HG02870 (cell line): ENCODE measurements at regions not wholly inside any gene's neighbourhood (a gene's known extent, or its start where the extent isn't known, plus 50 kb on each side); places are given as distances from the start of the nearest gene placed in this dataset.
"Not testable (repeated sequence)": the region's sequence is repeated elsewhere in the genome, so short reads cannot be mapped to it uniquely, and the experiment has no call there.

Experiments used
- ATAC-seq: cut with Tn5 transposase; IDR thresholded peaks from one replicate; pipeline ENCODE4 v1.9.1; 2021; ENCODE audit warnings: mild to moderate bottlenecking, moderate library complexity; ENCODE audit not compliant: unreplicated experiment

DNA sequence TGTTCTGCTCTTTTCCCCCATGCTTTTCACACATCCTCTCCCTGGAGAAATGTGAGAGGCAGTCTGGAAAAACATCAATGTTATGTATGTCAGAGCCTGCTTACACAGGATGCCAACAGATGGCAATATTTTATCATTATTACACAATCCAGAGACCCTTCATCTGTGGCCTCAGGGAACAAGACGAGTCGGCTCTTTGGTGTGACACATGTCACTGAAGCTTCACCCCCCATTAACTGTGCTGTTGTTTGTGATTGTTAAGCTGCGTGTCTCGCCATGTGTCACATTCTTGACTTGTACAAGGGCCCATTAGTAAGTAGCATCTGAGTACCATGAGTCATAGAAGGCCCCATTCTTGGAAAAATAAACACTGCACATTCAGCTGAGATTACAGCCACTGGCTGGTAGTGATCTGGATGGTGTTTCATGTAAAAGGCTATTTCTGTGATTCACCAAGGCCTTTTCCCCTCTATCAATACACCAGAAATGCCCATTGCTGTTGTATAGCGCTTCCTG is 682.1 kb upstream of the SOX9 start:
- no peak for ATAC-seq

DNA sequence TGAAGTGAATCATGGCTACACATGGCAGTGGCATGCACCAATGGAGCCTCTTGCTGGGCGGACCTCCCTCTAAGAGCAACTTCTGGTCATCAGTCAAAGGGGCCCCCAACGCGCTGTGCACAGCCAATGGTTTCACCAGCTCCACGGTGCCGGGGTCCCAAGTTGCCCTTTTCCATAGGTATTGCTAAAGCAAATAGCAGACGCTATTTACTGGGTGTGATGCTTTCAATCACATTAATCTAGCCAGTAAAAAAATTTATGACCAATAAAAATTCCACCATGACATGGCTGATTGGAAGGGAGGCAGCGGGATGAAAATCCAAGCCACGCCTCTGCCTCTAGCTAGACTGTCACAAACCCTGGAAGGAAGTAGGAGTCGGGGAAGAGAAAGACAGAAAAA is 680.3 kb upstream of the SOX9 start:
- no peak for ATAC-seq

DNA sequence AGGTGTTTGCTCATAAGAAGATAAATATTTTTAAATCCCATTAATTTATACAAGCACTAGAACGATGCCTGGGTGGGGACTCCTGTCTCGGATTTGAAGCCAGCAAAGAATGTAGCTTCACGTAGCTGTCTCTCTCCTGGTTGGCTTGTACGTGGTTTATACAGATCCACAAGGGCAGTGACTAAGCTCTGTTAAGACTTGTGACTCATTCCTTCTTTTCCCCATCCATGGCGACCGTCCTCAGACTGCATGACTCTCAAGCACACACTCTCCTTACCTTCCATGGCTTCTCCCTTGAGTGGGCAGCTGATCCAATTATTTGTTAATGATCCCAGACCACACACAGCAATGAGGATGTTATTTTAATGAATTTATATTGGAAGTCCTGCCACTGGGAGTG is 679.7 kb upstream of the SOX9 start:
- no peak for ATAC-seq

DNA sequence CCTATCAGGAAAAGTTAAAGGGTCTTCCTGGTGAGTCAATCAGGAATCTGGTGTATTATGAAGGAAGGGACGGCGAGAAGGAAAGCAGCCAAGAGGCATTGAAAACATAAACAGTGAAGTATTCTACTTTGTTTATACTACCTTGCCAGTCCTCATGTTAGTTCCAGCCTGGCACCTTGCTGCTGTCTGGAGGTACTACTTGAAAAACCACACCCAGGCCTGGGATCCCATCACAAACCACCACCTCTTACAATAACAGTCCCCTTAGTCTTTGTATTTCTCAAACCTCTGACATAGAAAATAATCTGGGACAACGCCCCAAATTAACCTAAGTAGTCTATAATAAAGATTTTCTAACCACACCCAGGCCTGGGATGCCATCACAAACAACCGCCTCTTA is 676.7 kb upstream of the SOX9 start:
- no peak for ATAC-seq

DNA sequence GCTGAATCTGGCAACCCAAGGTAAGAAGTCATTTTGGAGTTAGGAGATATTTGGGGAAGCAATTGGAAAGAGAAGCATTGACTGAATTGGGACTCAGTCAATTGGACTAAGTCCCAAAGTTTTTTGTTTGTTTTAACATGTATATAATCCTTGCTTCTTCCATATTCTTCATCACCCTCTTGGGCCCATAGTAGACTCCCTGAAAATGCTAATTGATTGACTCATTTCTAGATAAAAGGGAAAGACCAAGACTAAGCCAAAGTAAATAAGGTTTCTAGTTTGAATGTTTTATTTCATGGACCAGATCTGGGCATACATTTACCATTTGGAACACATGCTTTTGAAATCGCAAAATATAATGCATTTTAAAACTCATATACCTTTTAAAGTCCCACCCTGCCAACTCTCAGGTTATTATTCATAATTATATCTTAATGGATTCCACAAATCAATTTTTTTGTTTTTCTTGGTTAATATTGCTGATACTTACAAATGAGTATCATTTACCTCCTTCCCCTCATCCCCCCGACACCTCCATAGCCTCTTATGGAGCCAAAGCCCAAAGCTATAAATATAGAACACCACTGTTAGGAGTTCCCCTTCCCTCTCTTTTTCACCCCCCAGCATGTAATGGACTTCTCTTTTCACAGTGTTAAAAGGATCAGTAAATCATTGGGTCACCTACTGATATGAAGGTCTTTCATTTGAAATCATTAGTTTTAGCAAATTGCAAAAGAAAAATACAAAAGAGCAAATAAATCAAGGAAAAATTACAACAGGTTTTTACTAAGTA is 674.0 kb upstream of the SOX9 start:
- no peak for ATAC-seq

DNA sequence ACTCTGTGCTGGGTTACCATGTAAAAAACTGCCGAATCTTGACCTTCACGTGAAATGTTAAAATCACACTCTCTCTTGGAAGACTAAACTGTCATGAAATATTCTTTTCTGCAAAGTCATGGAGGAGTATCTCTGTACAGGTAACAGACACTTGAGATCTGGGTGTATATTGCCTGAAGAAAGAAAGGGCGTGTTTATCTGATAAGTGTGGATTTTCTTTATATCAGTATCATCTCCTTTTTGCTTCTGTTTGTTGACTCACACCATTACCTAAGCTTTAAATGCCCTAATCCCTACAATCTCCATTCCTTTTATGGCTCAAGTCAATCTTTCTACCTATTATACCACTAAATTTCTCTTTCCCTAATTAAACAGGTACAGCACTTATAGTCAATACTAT is 673.2 kb upstream of the SOX9 start:
- no peak for ATAC-seq

DNA sequence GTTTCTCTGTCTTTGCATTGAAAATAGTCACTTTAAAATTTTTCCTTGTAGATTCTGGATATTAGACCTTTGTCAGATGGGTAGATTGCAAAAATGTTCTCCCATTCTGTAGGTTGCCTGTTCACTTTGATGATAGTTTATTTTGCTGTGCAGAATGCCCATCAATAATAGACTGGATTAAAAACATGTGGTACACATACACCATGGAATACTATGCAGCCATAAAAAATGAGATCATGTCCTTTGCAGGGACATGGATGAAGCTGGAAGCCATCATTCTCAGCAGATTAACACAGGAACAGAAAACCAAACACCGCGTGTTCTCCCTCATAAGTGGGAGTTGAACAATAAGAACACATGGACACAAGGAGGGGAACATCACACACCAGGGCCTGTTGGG is 670.2 kb upstream of the SOX9 start:
- ATAC-seq: not testable (repeated sequence)

DNA sequence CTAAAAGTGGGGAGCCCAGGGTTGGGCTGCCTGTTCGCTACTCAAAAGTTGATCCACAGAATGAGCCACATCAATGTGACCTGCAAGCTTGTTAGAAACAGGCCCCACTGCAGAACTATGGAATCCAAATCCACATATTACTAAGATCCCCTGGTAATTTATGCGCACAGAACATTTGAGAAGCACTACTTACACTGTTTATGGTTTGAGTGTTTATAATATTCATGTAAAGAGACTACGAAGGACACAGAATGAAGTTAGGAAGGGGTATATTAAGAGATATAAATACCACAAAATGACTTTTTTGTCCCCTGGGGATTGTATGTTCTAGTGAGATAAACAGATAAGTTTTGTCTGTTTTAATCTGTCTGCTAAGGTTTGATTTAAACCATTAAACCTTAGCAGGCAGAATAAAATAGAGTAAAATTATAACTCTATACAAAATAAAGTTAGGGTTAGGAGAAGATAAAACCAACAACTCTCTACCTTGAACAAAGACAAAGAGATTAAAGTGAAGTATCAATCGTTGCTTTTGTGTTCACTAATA is 666.9 kb upstream of the SOX9 start:
- no peak for ATAC-seq

DNA sequence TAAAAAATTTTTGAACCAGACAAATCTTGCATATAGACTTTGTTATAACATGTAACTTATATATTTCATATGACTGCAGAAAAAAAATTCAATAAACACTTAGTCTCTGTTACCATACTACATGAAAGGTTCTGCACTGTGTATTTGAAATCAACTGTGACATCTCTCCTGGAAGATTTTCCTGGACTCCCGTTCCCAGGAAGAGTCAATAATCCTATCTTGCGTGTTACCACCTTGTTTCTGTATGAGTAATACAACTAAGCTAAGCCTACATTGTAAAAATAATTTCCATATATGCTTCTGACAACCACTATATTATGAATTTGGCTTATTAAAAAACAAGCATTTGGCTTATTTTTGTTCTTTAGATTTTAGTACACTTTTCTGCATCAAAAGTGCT is 665.6 kb upstream of the SOX9 start:
- ATAC-seq: no peak

DNA sequence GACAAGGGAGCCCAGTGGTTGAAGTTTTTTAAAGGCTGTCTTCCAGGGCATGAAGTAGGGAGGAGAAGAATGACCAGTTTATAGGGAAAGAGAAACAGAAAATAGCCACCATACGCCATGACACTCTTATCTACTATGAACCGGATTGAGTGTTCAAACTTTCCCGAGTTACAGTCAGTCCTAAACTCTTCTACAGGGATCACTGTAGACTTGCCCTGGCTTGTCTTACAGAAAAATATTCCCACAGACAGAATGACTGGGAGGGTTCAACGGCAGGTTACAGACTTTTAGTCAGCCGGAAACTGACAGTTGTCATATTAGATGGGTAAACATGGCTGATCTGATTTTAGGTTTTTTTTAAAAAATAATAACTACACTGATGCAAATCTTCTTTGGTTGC is 662.5 kb upstream of the SOX9 start:
- ATAC-seq: no peak

DNA sequence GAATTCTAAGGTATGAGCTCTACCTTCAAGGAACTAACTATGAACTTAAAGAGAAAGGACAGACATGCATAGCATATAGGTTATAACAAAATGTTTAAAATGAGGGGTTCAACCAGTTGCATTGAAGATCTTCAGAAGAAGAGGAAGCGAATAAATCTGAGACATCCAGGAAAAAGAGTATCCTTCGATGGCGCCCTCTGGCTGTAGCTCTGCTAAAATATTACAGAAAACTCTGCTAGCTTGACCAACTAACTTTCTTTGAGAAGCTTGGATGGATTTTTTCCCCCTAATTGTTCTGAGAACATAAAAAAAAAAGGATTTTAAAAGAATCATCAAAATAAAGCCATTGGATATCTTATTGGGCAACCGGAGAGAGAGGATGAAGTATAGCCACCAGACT is 659.9 kb upstream of the SOX9 start:
- no peak for ATAC-seq

DNA sequence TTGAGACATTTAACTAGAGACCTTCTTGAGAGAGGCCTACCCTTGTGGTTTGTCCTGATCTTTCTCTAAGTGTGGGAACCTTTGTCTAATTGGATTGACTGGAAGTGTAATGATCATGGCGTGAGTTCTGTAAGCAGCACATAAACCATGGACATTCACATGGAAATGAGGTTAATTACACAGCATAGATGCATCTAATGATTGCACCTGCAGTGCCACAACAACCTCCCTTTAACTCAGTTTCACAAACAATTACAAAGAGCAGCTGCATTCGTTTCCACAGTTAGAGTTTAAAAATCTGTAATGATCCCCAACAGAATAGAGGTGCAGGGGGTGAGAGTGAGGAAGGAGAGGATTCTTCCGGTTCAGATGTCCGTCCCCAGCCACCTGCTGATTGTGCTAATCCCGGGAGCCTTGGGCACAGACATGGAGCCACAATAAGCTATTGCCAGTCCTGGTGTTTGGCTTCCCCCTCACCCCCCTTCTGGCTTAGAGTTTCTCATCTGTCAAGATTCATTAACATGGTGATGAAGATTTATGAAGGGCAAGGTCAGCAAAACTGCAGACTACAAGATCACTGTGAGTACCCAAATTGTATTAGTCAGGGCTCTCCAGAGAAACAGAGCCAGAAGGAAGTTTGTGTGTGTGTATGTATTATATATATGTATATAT is 659.2 kb upstream of the SOX9 start:
- no peak for ATAC-seq

DNA sequence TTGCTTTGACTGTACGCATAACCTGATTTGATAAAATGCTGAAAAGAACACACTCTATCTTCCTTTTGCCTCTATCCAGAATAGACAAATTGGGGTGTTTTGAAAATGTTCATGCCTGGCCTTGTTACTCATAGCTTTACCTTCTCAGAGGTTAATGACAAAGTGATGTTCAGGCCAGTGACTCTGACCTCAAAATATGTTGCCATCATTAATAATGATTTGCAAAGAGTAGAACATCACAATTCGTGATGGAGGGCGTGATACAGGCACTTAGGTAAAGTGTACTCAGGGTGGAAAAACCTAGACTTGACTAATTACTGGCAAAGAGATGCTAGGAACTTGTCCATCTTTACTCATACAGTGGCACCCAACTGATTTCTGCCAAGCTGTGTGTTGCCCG is 656.6 kb upstream of the SOX9 start:
- no peak for ATAC-seq

DNA sequence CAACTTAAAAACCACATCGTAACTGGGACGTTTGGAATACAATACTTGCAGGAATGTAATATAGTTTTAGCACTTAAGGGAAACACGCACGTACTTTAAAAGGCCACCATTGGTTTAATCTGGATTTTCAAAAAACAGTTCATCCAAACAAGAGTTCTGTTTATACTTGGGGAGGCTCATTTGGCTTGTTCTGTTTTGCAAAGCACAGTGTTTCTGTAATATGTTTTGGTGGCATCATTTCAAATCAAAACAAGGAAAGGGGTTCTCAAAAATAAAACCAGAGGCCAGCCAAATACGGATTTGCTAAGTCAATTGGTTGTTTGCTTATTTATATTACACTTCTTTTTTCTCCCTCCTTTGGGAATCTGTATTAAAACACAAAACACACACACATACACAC is 656.1 kb upstream of the SOX9 start:
- ATAC-seq: no peak

DNA sequence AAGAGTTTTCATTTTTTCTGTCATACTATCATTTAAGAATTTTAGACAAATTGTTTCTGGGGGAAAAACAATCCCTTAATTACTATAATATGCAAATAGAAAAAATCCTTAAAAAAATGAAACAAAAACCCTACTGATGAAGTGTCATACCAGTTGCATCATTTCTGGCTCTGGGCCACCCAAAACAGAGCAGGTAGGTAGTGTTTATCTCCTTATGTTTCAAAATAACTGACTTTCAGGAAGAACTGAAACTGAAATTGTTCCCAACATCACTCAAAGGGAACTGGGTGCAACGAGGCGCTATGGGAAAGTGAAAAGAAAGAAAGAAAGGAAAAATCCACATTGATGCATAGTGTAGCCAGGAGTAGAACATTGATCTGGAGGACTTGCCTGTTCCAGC is 653.1 kb upstream of the SOX9 start:
- ATAC-seq: no peak

DNA sequence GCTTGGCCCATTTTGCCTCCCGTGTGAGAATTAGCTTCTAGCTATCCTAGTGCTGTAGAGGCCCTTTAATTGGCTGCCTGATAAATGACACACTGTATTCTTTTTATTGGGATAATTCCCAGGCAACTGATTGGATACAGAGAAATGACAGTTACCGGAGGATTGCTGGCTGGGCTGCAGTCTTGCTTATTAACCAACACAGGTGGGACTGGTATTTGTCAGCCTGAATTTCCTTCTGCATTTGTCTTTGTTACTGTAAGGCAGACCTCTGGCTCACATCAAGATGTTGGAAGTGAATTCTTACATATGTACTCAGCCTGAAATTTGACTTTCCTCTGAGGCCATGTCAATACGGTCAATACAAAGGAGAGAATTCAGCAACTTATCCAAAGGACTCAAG is 650.8 kb upstream of the SOX9 start:
- no peak for ATAC-seq

DNA sequence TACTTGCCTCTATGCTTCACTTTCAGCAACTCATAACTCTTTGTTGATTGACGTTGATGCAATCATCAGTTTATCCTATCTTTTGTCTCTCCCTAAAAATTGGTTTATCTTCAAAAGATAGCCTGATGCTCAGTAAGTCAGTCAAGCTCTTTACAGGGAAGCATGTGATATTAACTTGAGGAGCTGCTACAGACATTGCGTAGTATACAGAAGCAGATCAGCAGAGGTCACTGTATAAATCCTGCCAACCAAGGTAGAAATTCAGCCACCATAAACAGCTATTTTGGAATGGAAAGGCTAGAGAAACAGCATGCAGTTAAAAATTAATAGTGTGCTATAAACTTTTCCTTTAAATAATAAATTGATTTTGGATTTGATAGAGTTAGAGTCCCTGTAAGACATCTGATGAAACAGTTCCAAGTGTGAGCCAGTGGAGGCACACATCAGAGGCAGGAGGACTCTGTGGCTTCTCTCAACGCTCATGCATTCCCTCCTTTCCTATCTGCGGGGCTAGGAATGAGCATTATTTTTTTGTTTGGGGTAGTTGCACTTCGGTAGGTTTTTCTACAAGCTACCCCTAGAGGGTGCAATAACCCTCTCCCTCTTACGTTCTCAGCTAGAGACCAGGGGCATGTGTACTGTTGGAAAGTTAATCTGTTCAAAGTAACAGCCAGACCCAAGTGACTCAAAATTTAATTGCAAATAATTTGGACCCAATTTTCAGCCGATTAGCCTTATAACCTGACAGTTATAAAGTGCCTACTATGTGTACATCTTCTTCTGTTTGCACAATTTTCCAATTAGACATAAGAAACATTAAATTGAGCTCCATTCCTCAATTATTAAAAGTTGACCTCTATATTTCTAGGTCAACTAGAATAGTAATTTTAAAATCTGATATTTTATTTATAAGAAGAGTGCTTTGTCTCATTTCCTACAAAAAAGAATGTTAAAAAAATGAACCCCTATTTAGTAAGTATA is 647.7 kb upstream of the SOX9 start:
- ATAC-seq: no peak

DNA sequence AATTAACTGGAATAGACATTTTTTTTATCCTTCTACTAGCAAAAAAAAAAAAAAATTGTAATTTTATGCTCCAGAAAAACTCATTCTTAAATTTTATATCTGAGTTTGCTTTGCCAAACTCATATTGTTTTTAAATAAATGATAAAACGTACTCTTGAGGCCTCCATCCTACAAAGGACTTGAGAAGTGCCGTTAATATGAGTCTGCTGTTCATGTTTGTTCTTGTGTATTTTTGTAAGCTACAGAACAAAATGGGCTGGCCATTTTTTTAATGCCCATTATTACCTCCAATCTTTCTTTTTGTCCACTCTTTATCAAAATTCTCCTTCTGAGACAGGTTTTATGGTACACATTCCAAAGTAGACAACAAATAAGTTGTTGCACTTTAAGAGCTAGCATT is 643.5 kb upstream of the SOX9 start:
- no peak for ATAC-seq

DNA sequence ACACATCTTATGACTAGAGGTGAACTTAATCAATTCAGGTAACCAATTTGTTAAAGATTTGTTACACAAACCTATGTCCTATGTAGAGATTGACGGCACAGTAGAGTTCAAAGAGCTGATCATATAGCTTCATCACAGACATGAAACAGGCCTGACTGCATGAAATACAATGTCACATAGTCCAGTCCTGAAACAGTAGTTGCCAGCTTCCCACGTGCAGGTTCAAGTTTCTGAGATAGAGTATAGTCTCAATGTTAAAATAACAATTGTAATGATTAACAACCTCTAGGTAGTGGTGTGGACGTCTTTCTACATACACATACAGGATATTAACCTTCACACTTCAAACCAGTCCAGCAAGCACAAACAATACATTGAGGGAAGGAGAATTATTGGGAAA is 640.7 kb upstream of the SOX9 start:
- ATAC-seq: no peak

DNA sequence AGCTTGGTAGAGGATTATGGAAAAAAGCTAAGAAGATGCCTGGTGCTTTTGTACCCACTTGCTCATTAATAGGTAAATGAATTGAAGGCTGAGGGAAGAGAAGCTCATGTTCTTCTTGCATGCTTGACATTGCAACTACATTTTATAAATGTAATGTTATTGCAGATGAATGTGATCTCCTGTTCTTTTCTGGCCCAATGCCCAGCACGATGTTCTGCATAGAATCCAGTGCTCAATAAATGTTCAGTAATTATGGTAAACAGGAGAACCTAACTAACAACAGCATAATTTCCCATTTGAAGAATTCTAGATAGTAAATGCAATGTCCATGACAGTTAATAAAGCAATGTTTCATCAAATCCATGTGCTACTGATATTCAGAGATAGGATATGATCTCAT is 638.2 kb upstream of the SOX9 start:
- ATAC-seq: no peak

DNA sequence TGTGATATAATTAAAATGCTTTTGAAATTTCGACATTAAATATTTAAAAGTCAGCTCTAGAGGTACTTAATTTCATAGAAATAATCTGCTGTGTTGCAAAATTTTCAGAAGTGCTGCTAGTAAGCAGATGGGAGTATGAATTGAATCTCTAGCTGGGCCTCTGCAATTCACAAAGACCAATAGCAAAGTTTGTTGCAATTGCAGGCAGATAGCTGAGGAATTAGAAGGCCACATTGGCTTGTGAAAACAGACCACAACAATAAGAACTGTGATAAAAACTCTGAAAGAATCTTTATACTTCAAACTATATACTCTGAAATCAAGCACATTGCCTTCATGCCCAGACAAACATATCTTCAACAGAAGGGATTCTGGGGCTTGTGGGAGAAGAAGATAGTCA is 636.3 kb upstream of the SOX9 start:
- no peak for ATAC-seq
